ENCODE measurements at regions not wholly inside any gene's neighbourhood (a gene's known extent, or its start where the extent isn't known, plus 50 kb on each side); places are given as distances from the start of the nearest gene placed in this dataset.

DNA sequence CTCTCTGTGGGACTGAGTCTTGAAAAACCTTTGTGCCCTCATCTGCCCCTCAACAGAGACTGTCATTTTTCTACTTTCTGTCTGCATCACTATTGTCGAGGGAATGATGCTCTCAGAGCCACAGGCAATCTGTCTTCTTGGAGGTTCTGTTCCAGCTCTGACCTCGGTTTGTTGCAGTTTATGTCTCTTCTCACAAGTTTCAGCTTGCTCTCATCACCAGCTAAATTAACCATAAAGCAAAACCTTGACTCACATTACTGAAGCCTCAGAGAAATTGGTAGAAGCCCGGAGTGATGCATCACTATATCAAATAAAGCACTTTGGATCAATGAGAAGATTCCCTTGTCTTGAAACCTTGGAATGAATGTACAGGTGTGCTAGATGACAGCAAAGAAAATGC is 60.6 kb upstream of the BLID start:
- in situ Hi-C loops (cut with MboI; ENCODE audit: low pct_unique_long_range_greater_than_20kb, low sequenced_read_pairs, unreplicated experiment) = no loop called here
- DNase-seq (ENCODE audit: low spot score) = no peak
- no peak for TF ChIP-seq CTCF (IDR thresholded peaks at IDR 0.05; ENCODE audit: extremely low read depth, insufficient read depth, missing control alignments)

GRCh38 chr11:122175306-122175705 is 59.3 kb upstream of the BLID start:
- in situ Hi-C loops (cut with MboI; ENCODE audit: low pct_unique_long_range_greater_than_20kb, low sequenced_read_pairs, unreplicated experiment) = no loop called here
- DNase-seq (ENCODE audit: low spot score) = no peak
- TF ChIP-seq CTCF (IDR thresholded peaks at IDR 0.05; ENCODE audit: extremely low read depth, insufficient read depth, missing control alignments) = no peak

DNA sequence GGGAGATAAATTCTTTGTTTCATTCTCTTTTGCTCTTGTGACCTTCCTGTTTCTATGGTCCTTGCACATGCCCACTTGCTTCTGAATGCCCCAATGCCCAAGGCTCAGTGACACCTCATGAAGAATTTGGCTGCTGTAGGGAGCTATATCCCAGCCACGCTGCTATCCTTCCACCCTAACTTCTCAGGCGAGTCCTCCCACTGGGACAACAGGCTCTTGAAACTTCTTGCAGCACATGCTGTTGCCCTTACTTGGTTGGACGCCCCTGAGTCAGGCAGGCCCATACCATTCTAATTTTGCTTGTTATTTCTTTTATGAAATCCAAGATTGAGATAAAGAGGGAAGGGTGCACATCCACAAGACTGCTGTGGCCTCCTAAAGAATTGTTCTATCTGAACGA is 57.6 kb upstream of the BLID start:
- in situ Hi-C loops (cut with MboI; ENCODE audit: low pct_unique_long_range_greater_than_20kb, low sequenced_read_pairs, unreplicated experiment) = no loop called here

GRCh38 chr11:122173074-122173450 is 57.0 kb upstream of the BLID start:
- DNase-seq (ENCODE audit: low spot score) = no peak
- TF ChIP-seq CTCF (IDR thresholded peaks at IDR 0.05; ENCODE audit: extremely low read depth, insufficient read depth, missing control alignments) = no peak
- in situ Hi-C loops (cut with MboI; ENCODE audit: low pct_unique_long_range_greater_than_20kb, low sequenced_read_pairs, unreplicated experiment) = no loop called here

More for the DNA sequence above, 57.6 kb upstream of the BLID start:
- no peak for TF ChIP-seq CTCF (IDR thresholded peaks at IDR 0.05; ENCODE audit: extremely low read depth, insufficient read depth, missing control alignments)
- DNase-seq (ENCODE audit: low spot score) = no peak

DNA sequence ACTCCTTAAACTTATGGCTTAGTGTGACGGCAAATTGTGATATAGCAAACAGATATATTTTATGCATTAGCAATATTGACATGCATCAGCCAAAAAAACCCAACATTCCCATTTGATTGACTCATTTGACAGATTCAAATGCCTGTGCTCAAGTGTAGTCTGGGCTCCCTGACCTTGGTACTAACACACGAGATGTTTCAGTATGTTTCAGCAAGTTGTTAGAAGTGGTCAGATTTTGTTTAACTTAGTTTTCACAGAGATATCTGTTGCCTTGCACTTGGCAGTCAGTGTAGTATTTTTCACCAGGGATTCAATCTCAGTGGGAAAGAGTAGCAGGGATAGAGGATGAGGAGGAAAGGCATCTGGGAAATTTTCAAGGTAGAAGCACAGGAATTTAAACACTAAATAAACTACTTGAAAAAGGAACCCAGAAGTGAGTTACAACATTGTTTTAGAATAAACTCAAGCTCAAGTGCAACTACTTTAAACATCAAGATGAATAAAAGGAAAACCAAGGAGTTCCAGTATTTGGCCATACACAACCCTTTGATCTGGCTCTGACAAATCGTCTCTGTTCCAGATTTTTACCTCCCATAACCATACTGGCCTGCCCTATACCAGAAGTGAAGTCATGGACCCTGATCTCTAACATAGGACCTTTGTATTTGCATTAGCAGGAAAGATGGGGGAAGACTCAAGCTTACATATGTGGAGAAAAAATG is 56.5 kb upstream of the BLID start:
- no peak for DNase-seq (ENCODE audit: low spot score)
- in situ Hi-C loops (cut with MboI; ENCODE audit: low pct_unique_long_range_greater_than_20kb, low sequenced_read_pairs, unreplicated experiment) = no loop called here
- no peak for TF ChIP-seq CTCF (IDR thresholded peaks at IDR 0.05; ENCODE audit: extremely low read depth, insufficient read depth, missing control alignments)

GRCh38 chr11:122170815-122171475 is 54.9 kb upstream of the BLID start:
- no peak for DNase-seq (ENCODE audit: low spot score)
- in situ Hi-C loops (cut with MboI; ENCODE audit: low pct_unique_long_range_greater_than_20kb, low sequenced_read_pairs, unreplicated experiment) = no loop called here
- TF ChIP-seq CTCF (IDR thresholded peaks at IDR 0.05; ENCODE audit: extremely low read depth, insufficient read depth, missing control alignments) = no peak

Measured in GM13977 (cell line).